GM12878 (cell line): ENCODE measurements at regions not wholly inside any gene's neighbourhood (a gene's known extent, or its start where the extent isn't known, plus 50 kb on each side); places are given as distances from the start of the nearest gene placed in this dataset.

ENCODE experiments used
- ATF7 ChIP-seq: fragments of 450-650 bp; IDR thresholded peaks from 2 replicates; pipeline ENCODE4 v1.6.1; 2016; ENCODE audit warnings: low read depth, mild to moderate bottlenecking
- CHD2 ChIP-seq: IDR thresholded peaks from 2 replicates; pipeline ENCODE4 v1.6.1; 2011; ENCODE audit warnings: low read depth, low read length, improper control_type of control experiment, borderline replicate concordance
- E4F1 ChIP-seq: fragments of 450-650 bp; IDR thresholded peaks from 2 replicates; pipeline ENCODE4 v1.6.1; 2018; ENCODE audit warnings: borderline replicate concordance, mild to moderate bottlenecking; ENCODE audit not compliant: partially characterized antibody
- EZH2 ChIP-seq: IDR thresholded peaks from 2 replicates; pipeline ENCODE4 v1.6.1; 2012; ENCODE audit warnings: low read depth, mild to moderate bottlenecking, control low read depth, inconsistent platforms, low read length, borderline replicate concordance; ENCODE audit not compliant: control insufficient read depth
- POLR2A ChIP-seq: IDR thresholded peaks from 2 replicates; pipeline ENCODE4 v1.6.1; 2011; ENCODE audit warnings: low read depth, mild to moderate bottlenecking, low read length
- RELA ChIP-seq: fragments of 450-650 bp; IDR thresholded peaks from 2 replicates; pipeline ENCODE4 v1.8.0; 2014; ENCODE audit warnings: borderline replicate concordance; ENCODE audit not compliant: partially characterized antibody
- SIN3A ChIP-seq: IDR thresholded peaks from 2 replicates; pipeline ENCODE4 v1.6.1; 2012; ENCODE audit warnings: low read depth, low read length, improper control_type of control experiment
- SIX5 ChIP-seq: IDR thresholded peaks from 2 replicates; pipeline ENCODE4 v1.6.1; 2011; ENCODE audit warnings: mild to moderate bottlenecking, low read depth, low read length, moderate library complexity; ENCODE audit not compliant: severe bottlenecking
- TF ChIP-seq, protein P1 (sequence below), 3 experiments: IDR thresholded peaks in 2 of 3; conservative IDR thresholded peaks in 1 of 3; 2 replicates each; pipeline ENCODE4 v1.5.1; 2011; ENCODE audit warnings: low read depth in 3 of 3, low read length in 3 of 3, mild to moderate bottlenecking in 3 of 3, control low read depth in 2 of 3, moderate library complexity in 2 of 3, inconsistent platforms in 1 of 3, mixed read lengths in 1 of 3; ENCODE audit not compliant: control insufficient read depth in 2 of 3, insufficient read depth in 1 of 3; ENCODE audit errors: extremely low read depth in 1 of 3

- TF ChIP-seq, protein P1, sequence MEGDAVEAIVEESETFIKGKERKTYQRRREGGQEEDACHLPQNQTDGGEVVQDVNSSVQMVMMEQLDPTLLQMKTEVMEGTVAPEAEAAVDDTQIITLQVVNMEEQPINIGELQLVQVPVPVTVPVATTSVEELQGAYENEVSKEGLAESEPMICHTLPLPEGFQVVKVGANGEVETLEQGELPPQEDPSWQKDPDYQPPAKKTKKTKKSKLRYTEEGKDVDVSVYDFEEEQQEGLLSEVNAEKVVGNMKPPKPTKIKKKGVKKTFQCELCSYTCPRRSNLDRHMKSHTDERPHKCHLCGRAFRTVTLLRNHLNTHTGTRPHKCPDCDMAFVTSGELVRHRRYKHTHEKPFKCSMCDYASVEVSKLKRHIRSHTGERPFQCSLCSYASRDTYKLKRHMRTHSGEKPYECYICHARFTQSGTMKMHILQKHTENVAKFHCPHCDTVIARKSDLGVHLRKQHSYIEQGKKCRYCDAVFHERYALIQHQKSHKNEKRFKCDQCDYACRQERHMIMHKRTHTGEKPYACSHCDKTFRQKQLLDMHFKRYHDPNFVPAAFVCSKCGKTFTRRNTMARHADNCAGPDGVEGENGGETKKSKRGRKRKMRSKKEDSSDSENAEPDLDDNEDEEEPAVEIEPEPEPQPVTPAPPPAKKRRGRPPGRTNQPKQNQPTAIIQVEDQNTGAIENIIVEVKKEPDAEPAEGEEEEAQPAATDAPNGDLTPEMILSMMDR (IDR thresholded peaks at IDR 0.05 in 2 of 3, conservative IDR thresholded peaks at IDR 0.05 in 1 of 3; ENCODE audit: control insufficient read depth in 2 of 3, extremely low read depth in 1 of 3, insufficient read depth in 1 of 3, low read depth in 3 of 3, low read length in 3 of 3) = no peak
- no peak for TF ChIP-seq SIN3A
- TF ChIP-seq EZH2 = no peak
- TF ChIP-seq CHD2 = no peak
- TF ChIP-seq E4F1 = no peak
- no peak for TF ChIP-seq RELA
- no peak for TF ChIP-seq POLR2A
- no peak for TF ChIP-seq ATF7
- TF ChIP-seq SIX5 = no peak
Measured at GRCh38 chr10:129375171-129375570, 91.9 kb upstream of the MGMT start.
